SU-DHL-6 (cell line): ENCODE measurements at regions not wholly inside any gene's neighbourhood (a gene's known extent, or its start where the extent isn't known, plus 50 kb on each side); places are given as distances from the start of the nearest gene placed in this dataset.

Experiments
- CTCF ChIP-seq: fragments of 200-600 bp; sonication (generic); IDR thresholded peaks from one replicate; pipeline ENCODE4 v1.5.1; 2017; ENCODE audit warnings: antibody characterized with exemption, mild to moderate bottlenecking, low read length, moderate library complexity; ENCODE audit not compliant: insufficient read depth, poor library complexity, severe bottlenecking
- EZH2phosphoT487 ChIP-seq: fragments of 200-600 bp; sonication (generic), shearing (Covaris generic); conservative IDR thresholded peaks from 2 replicates; pipeline ENCODE4 v1.6.1; 2018; ENCODE audit warnings: mild to moderate bottlenecking, antibody characterized with exemption, low read length, moderate library complexity, mixed read lengths

- no peak for TF ChIP-seq CTCF
- no peak for TF ChIP-seq EZH2phosphoT487
Observed at GRCh38 chr6:159101656-159102055, 56.9 kb upstream of the TAGAP start.
